ENCODE measurements at regions not wholly inside any gene's neighbourhood (a gene's known extent, or its start where the extent isn't known, plus 50 kb on each side); places are given as distances from the start of the nearest gene placed in this dataset.

GRCh38 chr13:57437587-57437986, 194.0 kb upstream of the PCDH17 start:
- TF ChIP-seq, protein P1, sequence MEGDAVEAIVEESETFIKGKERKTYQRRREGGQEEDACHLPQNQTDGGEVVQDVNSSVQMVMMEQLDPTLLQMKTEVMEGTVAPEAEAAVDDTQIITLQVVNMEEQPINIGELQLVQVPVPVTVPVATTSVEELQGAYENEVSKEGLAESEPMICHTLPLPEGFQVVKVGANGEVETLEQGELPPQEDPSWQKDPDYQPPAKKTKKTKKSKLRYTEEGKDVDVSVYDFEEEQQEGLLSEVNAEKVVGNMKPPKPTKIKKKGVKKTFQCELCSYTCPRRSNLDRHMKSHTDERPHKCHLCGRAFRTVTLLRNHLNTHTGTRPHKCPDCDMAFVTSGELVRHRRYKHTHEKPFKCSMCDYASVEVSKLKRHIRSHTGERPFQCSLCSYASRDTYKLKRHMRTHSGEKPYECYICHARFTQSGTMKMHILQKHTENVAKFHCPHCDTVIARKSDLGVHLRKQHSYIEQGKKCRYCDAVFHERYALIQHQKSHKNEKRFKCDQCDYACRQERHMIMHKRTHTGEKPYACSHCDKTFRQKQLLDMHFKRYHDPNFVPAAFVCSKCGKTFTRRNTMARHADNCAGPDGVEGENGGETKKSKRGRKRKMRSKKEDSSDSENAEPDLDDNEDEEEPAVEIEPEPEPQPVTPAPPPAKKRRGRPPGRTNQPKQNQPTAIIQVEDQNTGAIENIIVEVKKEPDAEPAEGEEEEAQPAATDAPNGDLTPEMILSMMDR (IDR thresholded peaks at IDR 0.05 in 8 of 11, conservative IDR thresholded peaks at IDR 0.05 in 3 of 11), result no peak
- TF ChIP-seq POLR2A (IDR thresholded peaks at IDR 0.05) (no peak), POLR2AphosphoS5 (IDR thresholded peaks at IDR 0.05) (no peak)

Measured in spleen (tissue), 7 donors.